ENCODE measurements at regions not wholly inside any gene's neighbourhood (a gene's known extent, or its start where the extent isn't known, plus 50 kb on each side); places are given as distances from the start of the nearest gene placed in this dataset.

GRCh38 chr11:76276046-76276780 lies 69.9 kb upstream of the WNT11 start:
- H3K27me3 ChIP-seq (ENCODE audit: insufficient read depth, low read length), result peaks cover 6% of the 10 kb centered on the region

GRCh38 chr11:76275446-76275845 lies 69.1 kb upstream of the WNT11 start:
- Histone ChIP-seq H3K9ac (ENCODE audit: low read length) (no peak overlapping the region), H3K9me3 (ENCODE audit: insufficient read depth, low read depth, low read length) (peaks cover 4% of the 10 kb centered on the region), H3K36me3 (ENCODE audit: insufficient read depth, low read length) (no peaks in the 10 kb centered on the region), H3K27me3 (ENCODE audit: insufficient read depth, low read length) (peaks cover 6% of the 10 kb centered on the region), H3K4me3 (ENCODE audit: insufficient read depth, low read depth, low read length) (no peak overlapping the region), H4K20me1 (ENCODE audit: insufficient read depth, low read length) (no peaks in the 10 kb centered on the region), H3K27ac (ENCODE audit: low read depth, low read length) (no peak overlapping the region), H3K79me2 (ENCODE audit: insufficient read depth, low read length) (no peaks in the 10 kb centered on the region), H3K4me1 (ENCODE audit: insufficient read depth, low read length) (no peaks in the 10 kb centered on the region), H3K4me2 (ENCODE audit: low read length) (no peak overlapping the region), H2AFZ (ENCODE audit: low read depth, low read length) (no peak overlapping the region)
- DNase-seq (ENCODE audit: low read depth), result no peak
- no peak for FAIRE-seq
- TF ChIP-seq EZH2 (IDR thresholded peaks at IDR 0.05; ENCODE audit: insufficient read depth, low read length), result no peak
- TF ChIP-seq, protein P1, sequence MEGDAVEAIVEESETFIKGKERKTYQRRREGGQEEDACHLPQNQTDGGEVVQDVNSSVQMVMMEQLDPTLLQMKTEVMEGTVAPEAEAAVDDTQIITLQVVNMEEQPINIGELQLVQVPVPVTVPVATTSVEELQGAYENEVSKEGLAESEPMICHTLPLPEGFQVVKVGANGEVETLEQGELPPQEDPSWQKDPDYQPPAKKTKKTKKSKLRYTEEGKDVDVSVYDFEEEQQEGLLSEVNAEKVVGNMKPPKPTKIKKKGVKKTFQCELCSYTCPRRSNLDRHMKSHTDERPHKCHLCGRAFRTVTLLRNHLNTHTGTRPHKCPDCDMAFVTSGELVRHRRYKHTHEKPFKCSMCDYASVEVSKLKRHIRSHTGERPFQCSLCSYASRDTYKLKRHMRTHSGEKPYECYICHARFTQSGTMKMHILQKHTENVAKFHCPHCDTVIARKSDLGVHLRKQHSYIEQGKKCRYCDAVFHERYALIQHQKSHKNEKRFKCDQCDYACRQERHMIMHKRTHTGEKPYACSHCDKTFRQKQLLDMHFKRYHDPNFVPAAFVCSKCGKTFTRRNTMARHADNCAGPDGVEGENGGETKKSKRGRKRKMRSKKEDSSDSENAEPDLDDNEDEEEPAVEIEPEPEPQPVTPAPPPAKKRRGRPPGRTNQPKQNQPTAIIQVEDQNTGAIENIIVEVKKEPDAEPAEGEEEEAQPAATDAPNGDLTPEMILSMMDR (IDR thresholded peaks at IDR 0.05; ENCODE audit: insufficient read depth, low read depth, low read length), result no peak
- Mint-ChIP-seq H3K27ac (ENCODE audit: unreplicated experiment) (no peak overlapping the region), H3K9me3 (ENCODE audit: unreplicated experiment) (peaks cover 12% of the 10 kb centered on the region), H3K36me3 (ENCODE audit: low read depth, unreplicated experiment) (no peaks in the 10 kb centered on the region), H3K27me3 (ENCODE audit: low read depth, unreplicated experiment) (peaks cover 38% of the 10 kb centered on the region), H3K4me1 (ENCODE audit: low read depth, unreplicated experiment) (no peaks in the 10 kb centered on the region), H3K4me3 (ENCODE audit: unreplicated experiment) (no peak overlapping the region)

More at GRCh38 chr11:76276046-76276780, 69.9 kb upstream of the WNT11 start:
- DNase-seq (ENCODE audit: low read depth) (no peak), FAIRE-seq (no peak)
- Histone ChIP-seq H4K20me1 (ENCODE audit: insufficient read depth, low read length) (no peaks in the 10 kb centered on the region), H3K79me2 (ENCODE audit: insufficient read depth, low read length) (no peaks in the 10 kb centered on the region), H3K4me2 (ENCODE audit: low read length) (no peak overlapping the region), H3K27ac (ENCODE audit: low read depth, low read length) (no peak overlapping the region), H2AFZ (ENCODE audit: low read depth, low read length) (no peak overlapping the region), H3K9ac (ENCODE audit: low read length) (no peak overlapping the region), H3K9me3 (ENCODE audit: insufficient read depth, low read depth, low read length) (peaks cover 4% of the 10 kb centered on the region), H3K4me3 (ENCODE audit: insufficient read depth, low read depth, low read length) (no peak overlapping the region), H3K4me1 (ENCODE audit: insufficient read depth, low read length) (no peaks in the 10 kb centered on the region), H3K36me3 (ENCODE audit: insufficient read depth, low read length) (no peaks in the 10 kb centered on the region)
- H3K27me3 Mint-ChIP-seq (ENCODE audit: low read depth, unreplicated experiment), result peaks cover 40% of the 10 kb centered on the region
- H3K4me3 Mint-ChIP-seq (ENCODE audit: unreplicated experiment), result no peak overlapping the region
- no peaks in the 10 kb centered on the region for H3K36me3 Mint-ChIP-seq (ENCODE audit: low read depth, unreplicated experiment)
- no peak for TF ChIP-seq EZH2 (IDR thresholded peaks at IDR 0.05; ENCODE audit: insufficient read depth, low read length)
- TF ChIP-seq, protein P1 (IDR thresholded peaks at IDR 0.05; ENCODE audit: insufficient read depth, low read depth, low read length), result no peak
- no peak overlapping the region for H3K27ac Mint-ChIP-seq (ENCODE audit: unreplicated experiment)
- peaks cover 12% of the 10 kb centered on the region for H3K9me3 Mint-ChIP-seq (ENCODE audit: unreplicated experiment)
- H3K4me1 Mint-ChIP-seq (ENCODE audit: low read depth, unreplicated experiment), result no peaks in the 10 kb centered on the region

GRCh38 chr11:76271068-76271467 lies 64.8 kb upstream of the WNT11 start:
- peaks cover 8% of the 10 kb centered on the region for H3K4me1 ChIP-seq (ENCODE audit: insufficient read depth, low read length)

More at GRCh38 chr11:76271068-76271467, 64.8 kb upstream of the WNT11 start:
- Histone ChIP-seq H2AFZ (ENCODE audit: low read depth, low read length) (no peak overlapping the region), H3K36me3 (ENCODE audit: insufficient read depth, low read length) (no peaks in the 10 kb centered on the region), H3K9ac (ENCODE audit: low read length) (no peak overlapping the region), H3K4me2 (ENCODE audit: low read length) (no peak overlapping the region), H3K27ac (ENCODE audit: low read depth, low read length) (no peak overlapping the region), H3K27me3 (ENCODE audit: insufficient read depth, low read length) (peaks cover 6% of the 10 kb centered on the region), H4K20me1 (ENCODE audit: insufficient read depth, low read length) (no peaks in the 10 kb centered on the region), H3K79me2 (ENCODE audit: insufficient read depth, low read length) (no peaks in the 10 kb centered on the region), H3K4me3 (ENCODE audit: insufficient read depth, low read depth, low read length) (no peak overlapping the region), H3K9me3 (ENCODE audit: insufficient read depth, low read depth, low read length) (peaks cover 9% of the 10 kb centered on the region)
- Mint-ChIP-seq H3K9me3 (ENCODE audit: unreplicated experiment) (peaks cover 12% of the 10 kb centered on the region), H3K4me1 (ENCODE audit: low read depth, unreplicated experiment) (peaks cover 4% of the 10 kb centered on the region), H3K36me3 (ENCODE audit: low read depth, unreplicated experiment) (no peaks in the 10 kb centered on the region), H3K27me3 (ENCODE audit: low read depth, unreplicated experiment) (peaks cover 25% of the 10 kb centered on the region), H3K4me3 (ENCODE audit: unreplicated experiment) (no peak overlapping the region), H3K27ac (ENCODE audit: unreplicated experiment) (no peak overlapping the region)
- no peak for TF ChIP-seq EZH2 (IDR thresholded peaks at IDR 0.05; ENCODE audit: insufficient read depth, low read length)
- TF ChIP-seq, protein P1 (IDR thresholded peaks at IDR 0.05; ENCODE audit: insufficient read depth, low read depth, low read length), result no peak
- FAIRE-seq, result no peak
- no peak for DNase-seq (ENCODE audit: low read depth)
